NB4 (cell line): ENCODE measurements at regions not wholly inside any gene's neighbourhood (a gene's known extent, or its start where the extent isn't known, plus 50 kb on each side); places are given as distances from the start of the nearest gene placed in this dataset.

Experiments used
- DNase-seq: peaks from one replicate; pipeline ENCODE4 v3.0.0; 2010; ENCODE audit warnings: low read depth
- H3K4me3 ChIP-seq: one replicate; pipeline ENCODE4 v1.5.1; 2011; ENCODE audit warnings: mild to moderate bottlenecking, low read depth, low read length, moderate library complexity
- MAX ChIP-seq: IDR thresholded peaks from 2 replicates; pipeline ENCODE4 v1.6.1; 2011; ENCODE audit warnings: low read depth, low read length
- MYC ChIP-seq: IDR thresholded peaks from 2 replicates; pipeline ENCODE4 v1.6.1; 2011; ENCODE audit warnings: low read depth, low read length
- POLR2A ChIP-seq: IDR thresholded peaks from 2 replicates; pipeline ENCODE4 v1.6.1; 2011; ENCODE audit warnings: mild to moderate bottlenecking; ENCODE audit not compliant: insufficient read length; ENCODE audit errors: extremely low read depth
- TF ChIP-seq, protein P1 (sequence below): IDR thresholded peaks from one replicate; pipeline ENCODE4 v1.5.1; 2012; ENCODE audit warnings: low read depth, low read length

DNA sequence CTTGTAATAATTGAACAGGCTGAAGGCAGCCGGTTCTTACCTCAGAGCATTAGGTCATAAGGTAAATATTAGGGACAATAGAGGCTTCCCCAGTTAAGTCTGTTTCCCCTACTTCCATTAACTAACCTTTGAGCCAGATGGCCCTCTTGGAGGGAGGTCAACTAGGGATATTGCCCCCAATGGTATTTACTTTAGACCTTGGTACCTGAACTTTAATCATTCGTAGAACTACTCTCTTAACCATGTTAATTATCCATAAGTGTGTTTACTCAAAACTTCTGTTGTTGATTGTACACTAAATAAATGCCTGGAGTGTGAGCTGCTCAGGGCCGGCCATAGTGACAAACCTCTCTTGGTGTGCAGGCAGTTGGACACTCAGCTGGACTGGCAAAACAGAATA, 1843.5 kb upstream of the AGA start:
- TF ChIP-seq MYC (no peak), MAX (no peak), POLR2A (no peak)
- TF ChIP-seq, protein P1, sequence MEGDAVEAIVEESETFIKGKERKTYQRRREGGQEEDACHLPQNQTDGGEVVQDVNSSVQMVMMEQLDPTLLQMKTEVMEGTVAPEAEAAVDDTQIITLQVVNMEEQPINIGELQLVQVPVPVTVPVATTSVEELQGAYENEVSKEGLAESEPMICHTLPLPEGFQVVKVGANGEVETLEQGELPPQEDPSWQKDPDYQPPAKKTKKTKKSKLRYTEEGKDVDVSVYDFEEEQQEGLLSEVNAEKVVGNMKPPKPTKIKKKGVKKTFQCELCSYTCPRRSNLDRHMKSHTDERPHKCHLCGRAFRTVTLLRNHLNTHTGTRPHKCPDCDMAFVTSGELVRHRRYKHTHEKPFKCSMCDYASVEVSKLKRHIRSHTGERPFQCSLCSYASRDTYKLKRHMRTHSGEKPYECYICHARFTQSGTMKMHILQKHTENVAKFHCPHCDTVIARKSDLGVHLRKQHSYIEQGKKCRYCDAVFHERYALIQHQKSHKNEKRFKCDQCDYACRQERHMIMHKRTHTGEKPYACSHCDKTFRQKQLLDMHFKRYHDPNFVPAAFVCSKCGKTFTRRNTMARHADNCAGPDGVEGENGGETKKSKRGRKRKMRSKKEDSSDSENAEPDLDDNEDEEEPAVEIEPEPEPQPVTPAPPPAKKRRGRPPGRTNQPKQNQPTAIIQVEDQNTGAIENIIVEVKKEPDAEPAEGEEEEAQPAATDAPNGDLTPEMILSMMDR, result no peak
- no peak for DNase-seq
- H3K4me3 ChIP-seq, result no peak overlapping the region

DNA sequence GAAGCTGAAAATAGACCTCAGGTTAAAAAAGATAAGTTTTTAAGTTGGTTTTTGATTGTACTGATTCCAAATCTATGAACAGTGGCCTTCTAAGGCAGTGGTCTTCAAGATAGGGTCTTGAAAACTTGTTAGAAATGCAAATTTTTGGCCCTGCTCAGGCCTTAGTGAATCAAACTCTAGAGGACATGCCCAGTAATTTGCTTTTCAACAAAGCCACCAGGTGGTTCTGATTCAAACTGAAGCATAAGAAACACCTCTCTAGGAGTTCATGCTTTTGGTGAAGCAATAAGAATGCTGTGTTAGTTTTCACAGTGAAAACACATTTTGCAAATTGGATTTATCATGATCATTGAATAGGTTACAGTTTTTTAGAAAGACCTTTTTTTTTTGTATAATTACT, 1849.4 kb upstream of the AGA start:
- TF ChIP-seq POLR2A (no peak), MAX (no peak), MYC (no peak)
- TF ChIP-seq, protein P1, result no peak
- no peak overlapping the region for H3K4me3 ChIP-seq
- no peak for DNase-seq

DNA sequence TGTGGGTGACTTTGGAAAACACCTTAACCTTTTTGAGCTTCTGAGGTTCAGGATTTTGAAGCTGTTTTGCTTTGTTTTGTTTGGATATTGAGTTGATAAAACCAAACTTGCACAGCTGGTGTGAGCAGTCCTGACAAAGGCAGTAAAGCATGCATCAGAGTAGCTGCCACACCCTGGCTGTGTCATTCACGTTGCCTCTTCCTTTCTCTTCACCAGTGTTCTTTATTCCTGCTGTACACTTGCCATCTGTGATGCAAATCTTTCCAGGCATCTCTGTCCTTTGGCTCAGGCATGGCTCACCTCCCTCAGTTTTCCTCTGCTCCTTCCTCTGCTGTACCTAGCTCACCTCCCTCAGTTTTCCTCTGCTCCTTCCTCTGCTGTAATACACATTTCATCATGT, 1850.2 kb upstream of the AGA start:
- H3K4me3 ChIP-seq, result no peak overlapping the region
- no peak for DNase-seq
- TF ChIP-seq MAX, result no peak
- TF ChIP-seq MYC, result no peak
- TF ChIP-seq, protein P1, result no peak
- TF ChIP-seq POLR2A, result no peak

GRCh38 chr4:179307297-179308136, 1865.3 kb upstream of the AGA start:
- peak; percentile 53 for DNase-seq
- H3K4me3 ChIP-seq, result no peak overlapping the region
- no peak for TF ChIP-seq MAX
- TF ChIP-seq, protein P1, result peak; percentile 61

GRCh38 chr4:179313823-179314222, 1871.6 kb upstream of the AGA start:
- DNase-seq, result no peak
- no peak overlapping the region for H3K4me3 ChIP-seq
- TF ChIP-seq MAX, result no peak
- no peak for TF ChIP-seq MYC
- no peak for TF ChIP-seq POLR2A
- TF ChIP-seq, protein P1, result no peak

DNA sequence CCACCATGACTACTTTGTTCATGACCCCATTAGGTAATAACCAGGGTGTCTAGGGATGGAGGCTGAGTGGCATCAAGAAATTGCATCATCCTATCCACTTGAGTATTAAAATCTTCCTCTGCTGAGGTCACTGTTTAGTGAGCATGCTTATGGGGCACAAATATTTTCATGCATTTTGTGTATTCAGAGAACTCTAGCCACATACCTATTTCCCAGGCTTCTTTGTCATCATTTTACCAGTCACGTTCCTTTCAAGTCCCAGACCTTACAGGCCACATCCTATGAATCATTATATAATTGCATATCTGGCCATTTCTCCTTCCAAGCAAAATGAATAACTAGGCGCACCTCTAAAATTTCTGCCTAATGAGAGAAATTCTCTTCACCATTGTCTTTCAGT, 1882.9 kb upstream of the AGA start:
- DNase-seq, result no peak
- H3K4me3 ChIP-seq, result no peak overlapping the region
- TF ChIP-seq, protein P1, result no peak
- no peak for TF ChIP-seq POLR2A
